HG02852 (cell line): ENCODE measurements at regions not wholly inside any gene's neighbourhood (a gene's known extent, or its start where the extent isn't known, plus 50 kb on each side); places are given as distances from the start of the nearest gene placed in this dataset.

Experiments used
- ATAC-seq: cut with Tn5 transposase; IDR thresholded peaks from one replicate; pipeline ENCODE4 v1.9.1; 2021; ENCODE audit warnings: mild to moderate bottlenecking, moderate library complexity; ENCODE audit not compliant: unreplicated experiment

DNA sequence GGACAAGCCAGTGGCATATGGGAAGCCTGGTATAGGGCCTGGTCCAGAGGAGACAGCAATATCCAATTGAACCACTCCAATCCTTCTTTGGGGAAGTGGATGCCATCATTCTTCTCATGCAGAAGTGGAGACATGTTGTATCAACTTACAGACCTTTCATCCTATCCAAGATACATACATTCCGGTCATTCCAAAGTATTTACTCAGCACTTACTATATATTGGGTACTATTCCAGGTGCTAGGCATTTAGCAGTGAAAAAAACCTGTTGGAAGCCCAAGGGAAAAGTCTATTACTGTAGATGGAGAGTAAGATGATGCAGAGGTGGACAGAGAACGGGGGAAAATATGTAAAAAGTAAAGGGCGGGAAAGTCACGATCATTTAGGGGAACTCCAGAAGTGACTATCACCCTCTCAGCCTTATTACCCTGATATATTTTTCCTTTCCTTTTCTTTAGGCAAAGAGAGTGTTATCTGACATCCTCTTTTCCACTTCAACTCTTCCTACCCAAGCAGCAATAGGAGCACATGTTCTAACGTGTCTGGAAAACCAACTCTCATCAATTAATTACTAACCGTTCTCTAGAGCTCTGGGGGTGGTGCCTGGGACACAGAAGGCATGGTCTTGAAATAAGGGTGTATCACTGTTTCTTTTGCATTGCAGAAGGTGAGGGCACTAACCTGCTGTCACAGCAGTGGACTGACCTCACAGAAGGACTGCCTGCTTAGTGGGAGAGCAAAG, 210.1 kb upstream of the MAF start:
- no peak for ATAC-seq

DNA sequence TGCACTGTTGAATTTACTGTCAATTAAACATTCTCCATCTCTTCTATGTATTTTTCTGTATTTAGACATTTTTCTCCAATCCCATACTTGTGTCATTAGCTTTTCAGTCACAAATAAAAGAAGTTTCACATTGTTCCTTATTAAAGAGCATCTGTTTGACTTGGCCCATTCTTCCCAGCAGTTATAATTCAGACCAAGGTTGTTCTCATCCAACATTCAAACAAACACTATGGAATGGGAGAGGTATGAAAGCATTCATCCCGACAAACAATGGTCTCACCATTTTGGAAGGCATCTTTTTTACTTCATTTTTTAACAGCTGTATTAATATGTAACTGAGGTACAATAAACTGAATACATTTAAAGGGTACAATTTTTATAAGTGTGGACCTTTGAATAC, 208.8 kb upstream of the MAF start:
- no peak for ATAC-seq

GRCh38 chr16:79808731-79809130, 208.2 kb upstream of the MAF start:
- no peak for ATAC-seq

DNA sequence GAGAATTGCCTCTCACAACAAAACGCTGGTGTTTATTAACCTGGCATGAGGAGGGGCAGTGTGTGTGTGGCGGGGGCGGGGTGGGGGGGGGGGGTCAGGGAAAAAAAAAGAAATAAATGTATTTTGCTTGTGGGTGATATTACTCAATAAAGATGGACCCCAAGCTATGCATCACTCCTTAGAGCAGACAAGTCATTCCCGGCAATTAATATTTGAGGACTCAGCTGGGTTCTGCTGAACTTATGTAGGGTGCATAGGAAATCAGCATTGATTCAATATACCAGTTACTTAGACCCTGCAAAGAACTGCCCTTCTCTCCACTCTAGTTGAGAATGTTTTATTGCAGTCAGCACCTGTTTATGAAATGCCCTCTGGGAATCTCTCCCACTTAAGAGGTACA, 206.2 kb upstream of the MAF start:
- no peak for ATAC-seq

GRCh38 chr16:79805621-79806020, 205.1 kb upstream of the MAF start:
- no peak for ATAC-seq

DNA sequence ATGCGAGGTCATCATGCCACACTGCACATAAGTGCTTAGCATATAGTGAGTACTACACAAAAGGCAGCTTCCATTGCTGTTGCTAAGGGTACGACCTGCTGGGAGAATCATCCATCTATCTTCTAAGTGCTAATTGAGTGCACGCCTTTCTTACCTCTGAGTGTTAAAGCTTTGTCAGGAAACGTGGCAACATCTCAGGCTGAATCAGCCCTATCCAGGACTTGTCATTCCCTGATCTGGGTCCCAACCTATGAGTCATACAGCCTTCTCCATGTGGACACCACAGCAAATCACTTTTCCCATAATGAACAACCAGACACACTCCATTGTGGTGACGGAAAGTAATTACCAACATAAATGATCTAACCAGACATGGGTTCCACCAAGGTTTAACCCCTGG, 201.1 kb upstream of the MAF start:
- ATAC-seq = no peak

DNA sequence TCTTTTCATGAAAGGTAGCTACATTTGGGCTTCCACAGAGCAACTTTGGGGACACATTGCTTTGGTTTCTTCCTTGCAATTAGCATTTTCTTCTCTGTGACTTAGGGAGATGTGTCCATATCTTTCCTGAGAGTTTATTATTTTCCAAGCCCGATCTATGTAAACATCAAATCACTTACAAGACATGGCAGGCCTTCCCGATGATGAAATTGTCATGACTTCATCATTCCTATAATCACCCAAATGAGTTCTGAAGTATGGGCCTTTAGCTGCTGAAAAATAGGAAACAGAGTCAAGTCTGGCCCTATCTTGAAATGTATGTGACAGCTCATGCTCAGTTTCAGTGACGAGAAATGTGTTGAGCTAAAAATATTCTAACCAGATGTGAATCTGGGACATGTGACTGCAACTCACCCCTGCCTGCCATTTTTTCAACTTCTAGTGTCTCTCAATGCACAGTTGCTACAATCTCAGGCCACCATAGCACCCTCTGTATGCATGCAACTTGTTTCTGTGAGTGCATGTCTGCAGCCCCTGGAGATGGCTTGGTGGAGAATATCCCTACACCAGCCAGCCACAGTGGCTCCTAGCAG, 199.6 kb upstream of the MAF start:
- no peak for ATAC-seq

- ATAC-seq = no peak
Observed at GRCh38 chr16:79798416-79799053, 198.0 kb upstream of the MAF start.

GRCh38 chr16:79797486-79797885, 196.9 kb upstream of the MAF start:
- ATAC-seq = no peak

DNA sequence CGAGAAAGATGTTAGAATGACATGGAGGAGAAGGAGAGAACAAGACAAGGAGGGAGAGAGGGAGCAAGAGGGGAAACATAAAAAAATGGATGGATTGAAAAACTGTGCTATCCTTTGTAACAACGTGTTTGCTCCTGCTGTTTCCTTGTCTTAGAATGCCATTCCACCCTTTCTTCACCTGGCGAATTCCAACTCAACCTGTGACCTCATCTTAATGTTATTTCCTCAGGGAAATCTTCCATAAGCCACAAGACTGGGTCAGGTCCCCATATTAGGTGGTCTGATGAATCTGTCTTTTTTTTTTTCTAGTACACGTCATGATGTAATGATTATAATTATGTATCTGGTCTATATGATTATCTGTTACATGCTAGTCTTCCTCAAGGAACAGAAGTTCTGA, 195.0 kb upstream of the MAF start:
- ATAC-seq = no peak

DNA sequence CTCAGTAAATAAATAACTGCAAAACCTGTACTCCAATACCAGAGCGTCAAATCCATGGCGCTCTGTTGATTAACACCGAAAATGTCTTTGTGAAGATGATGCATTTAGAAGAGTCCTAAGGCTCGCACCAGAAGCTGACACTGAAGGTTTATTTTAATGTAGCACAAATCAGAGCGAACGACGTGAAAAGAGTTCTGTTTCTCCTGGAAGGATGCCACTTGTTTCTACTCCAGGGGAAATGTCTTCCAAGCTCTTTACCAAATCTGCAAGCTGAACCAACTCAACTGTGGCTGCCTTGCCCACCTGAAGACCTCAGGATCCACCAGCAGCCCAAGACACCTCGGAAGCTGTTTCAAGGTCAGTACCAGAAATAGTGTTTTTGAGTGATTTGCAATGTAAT, 194.4 kb upstream of the MAF start:
- no peak for ATAC-seq

DNA sequence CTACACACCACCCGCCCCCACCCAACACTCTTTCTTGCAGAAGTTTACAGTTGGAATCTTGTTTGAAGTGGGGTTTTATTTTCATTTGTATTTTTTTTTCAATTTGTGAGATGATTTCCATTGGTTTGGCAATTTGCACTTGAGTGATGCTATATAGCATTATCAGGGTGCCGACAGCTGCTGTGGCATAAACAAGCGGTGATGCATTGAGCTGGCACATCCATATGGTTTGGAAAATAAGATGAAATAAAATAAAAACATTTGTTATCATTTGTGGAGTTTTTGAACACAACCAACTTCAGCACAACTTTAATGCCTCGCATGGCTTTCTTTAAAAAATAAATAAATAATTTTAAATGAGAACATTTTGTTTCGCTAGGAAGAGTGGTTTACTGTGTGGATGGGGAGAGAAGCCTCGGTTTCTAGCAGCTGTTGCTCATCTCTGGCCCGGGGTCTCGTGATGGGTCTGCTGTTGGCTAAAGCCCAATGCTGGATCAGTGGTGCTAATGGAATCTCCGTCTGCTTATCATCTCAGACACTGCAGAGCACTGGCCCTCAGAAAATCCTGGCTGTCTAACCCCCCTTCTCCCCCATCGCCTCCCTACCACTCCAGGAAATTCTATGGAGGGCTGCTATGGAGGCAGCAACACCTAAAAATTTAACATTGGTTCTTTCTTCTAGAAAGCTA, 192.3 kb upstream of the MAF start:
- ATAC-seq = no peak

DNA sequence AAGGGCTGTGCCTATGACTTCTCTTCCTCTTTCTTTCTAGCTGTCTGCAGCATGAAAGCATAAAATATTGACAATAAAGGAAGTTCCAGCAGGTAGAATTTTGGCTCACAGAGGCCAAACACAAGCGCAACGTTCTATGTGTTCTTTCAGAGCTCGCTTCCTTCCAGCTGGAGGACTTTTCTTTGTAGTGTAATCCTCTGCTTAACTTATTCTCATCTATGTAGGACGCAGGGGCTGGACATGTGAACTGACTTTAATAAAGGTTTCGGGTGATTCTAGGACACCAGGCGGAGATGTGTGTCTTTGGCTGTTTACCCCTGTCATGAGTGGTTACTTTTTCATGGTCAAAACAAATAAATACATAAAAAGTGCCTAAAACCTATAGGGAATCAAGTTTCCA, 191.5 kb upstream of the MAF start:
- ATAC-seq = no peak

DNA sequence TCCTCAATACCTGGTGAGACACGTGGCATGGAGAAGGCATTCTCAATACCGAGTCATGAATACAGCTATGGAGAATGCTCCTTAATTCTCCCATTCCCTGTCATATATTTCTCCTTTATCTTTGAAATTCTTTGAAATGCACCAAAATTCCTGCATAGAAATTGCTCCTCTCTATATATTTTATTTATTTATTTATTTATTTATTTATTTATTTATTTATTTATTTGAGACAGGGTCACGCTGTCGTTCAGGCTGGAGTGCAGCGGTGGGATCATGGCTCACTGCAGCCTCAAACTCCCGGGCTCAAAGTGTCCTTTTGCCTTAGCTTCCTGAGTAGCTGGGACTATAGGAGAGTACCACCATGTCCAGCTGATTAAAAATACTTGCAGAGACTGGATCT, 190.3 kb upstream of the MAF start:
- no peak for ATAC-seq

GRCh38 chr16:79788949-79789348, 188.4 kb upstream of the MAF start:
- no peak for ATAC-seq

DNA sequence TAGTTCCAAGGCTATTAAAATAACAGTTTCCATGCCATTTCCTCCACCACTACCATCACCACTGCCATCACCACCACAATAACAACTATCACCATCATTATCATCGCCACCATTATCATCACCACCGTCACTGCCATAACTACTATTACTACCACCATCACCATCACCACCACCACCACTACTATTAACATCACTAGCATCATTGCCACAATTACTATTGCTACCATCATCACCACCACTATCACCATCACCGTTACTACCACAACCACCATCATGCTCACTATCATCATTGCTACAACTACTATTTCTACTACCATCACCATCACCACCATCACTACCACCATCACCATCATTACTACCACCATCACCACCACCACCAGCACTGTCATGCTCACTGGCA, 185.9 kb upstream of the MAF start:
- no peak for ATAC-seq

- no peak for ATAC-seq
Observed at GRCh38 chr16:79784007-79784406, 183.5 kb upstream of the MAF start.

DNA sequence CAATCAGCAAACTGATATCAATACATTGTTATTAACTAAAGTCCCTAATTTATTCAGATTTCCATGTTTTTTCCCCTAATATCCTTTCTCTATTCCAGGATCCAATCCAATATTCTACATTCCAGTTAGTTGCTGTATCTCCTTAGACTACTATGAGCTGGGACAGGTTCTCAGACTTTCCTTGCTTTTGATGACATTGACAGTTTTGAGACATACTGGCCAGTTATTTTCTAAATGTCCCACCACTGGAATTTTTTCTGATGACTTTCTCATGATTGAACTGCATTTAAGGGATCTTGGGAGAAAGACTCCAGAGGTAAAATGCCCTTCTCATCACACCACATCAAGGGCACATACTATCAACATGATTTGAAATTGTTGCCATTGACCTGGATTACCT, 177.1 kb upstream of the MAF start:
- ATAC-seq = no peak

DNA sequence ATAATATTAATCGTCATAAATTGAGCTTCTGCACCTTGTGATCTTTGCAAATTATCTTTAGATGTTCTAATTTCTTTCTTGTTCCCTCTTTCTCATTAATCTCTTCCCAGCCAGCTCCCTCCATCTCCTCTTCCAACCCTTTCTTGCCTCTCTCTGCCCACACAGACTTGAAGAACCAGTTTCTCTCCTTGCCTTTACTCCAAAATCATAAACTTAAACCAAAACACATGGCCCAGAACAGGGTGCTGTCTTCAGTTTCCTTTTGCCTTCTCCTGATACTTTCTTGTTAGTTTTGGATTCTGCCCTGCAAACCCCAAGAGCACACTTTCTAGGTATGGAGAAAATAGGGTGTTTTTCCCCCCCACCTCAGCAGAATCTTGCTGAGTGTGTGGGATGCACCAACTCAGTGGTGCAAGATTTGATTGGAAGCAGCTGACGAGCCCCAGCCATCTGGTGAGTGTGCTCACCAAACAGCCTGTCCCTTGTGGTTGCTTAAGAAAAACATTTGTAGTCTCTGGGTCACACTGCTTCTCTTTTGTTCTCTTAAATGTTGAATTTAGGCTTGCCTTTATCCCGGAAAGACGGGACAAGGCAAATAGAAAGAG, 175.8 kb upstream of the MAF start:
- ATAC-seq = no peak

- ATAC-seq = no peak
Observed at GRCh38 chr16:79772784-79773183, 172.2 kb upstream of the MAF start.

GRCh38 chr16:79772048-79772447, 171.5 kb upstream of the MAF start:
- ATAC-seq = no peak
